ENCODE measurements at regions not wholly inside any gene's neighbourhood (a gene's known extent, or its start where the extent isn't known, plus 50 kb on each side); places are given as distances from the start of the nearest gene placed in this dataset.
"Not testable (repeated sequence)": the region's sequence is repeated elsewhere in the genome, so short reads cannot be mapped to it uniquely, and the experiment has no call there.

DNA sequence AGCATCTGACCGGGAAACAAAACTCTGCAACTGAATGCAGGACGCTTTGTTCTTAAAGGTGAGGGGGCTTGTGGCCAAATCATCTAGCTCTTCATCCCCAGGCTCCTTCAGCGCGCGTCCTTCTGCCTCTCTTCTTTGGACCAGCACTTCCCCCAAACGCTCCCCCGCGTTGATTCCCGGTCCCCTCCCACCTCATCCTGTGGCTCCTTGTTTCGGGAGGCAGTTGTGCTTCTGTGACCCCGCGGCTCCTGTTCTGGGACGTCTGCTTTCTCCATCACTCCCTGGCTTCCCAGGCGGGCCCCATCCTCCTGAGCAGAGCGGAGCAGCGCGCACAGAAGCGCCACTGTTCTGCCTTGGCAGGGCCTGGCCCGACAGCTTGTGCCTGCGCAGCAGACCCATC lies 109.7 kb upstream of the ZNG1E start:
- not testable (repeated sequence) for H3K4me1 ChIP-seq (ENCODE audit: insufficient read depth, poor library complexity, severe bottlenecking); ATAC-seq (ENCODE audit: low read depth); H3K27me3 ChIP-seq (ENCODE audit: insufficient read depth, poor library complexity, severe bottlenecking); H3K36me3 ChIP-seq (ENCODE audit: low read depth); H3K4me3 ChIP-seq (ENCODE audit: severe bottlenecking); H3K27ac ChIP-seq (ENCODE audit: poor library complexity, severe bottlenecking); DNase-seq (ENCODE audit: low spot score); H3K9me3 ChIP-seq (ENCODE audit: severe bottlenecking)

DNA sequence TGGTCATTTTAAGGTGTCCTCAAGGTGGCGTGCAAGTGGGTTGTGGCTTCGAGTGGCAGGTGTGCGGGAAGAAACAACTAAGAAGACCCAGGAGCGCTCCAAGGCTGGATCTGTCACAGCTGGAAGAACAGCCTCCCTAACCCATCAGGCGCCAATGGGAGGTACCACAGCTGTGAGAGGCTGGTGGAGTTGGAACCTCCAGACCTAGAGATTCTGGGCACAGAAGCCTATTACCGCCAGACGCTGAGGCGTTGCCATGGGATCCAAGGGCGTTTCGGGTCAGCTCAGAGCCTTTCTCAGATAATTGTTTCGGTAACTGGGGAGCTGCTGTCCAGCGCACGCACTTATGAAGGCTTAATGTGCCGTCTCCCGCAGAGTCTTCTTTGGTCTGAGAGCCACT lies 156.7 kb upstream of the ZNG1E start:
- H3K9me3 ChIP-seq (ENCODE audit: severe bottlenecking); DNase-seq (ENCODE audit: low spot score); H3K4me3 ChIP-seq (ENCODE audit: severe bottlenecking); H3K27ac ChIP-seq (ENCODE audit: poor library complexity, severe bottlenecking); ATAC-seq (ENCODE audit: low read depth); H3K36me3 ChIP-seq (ENCODE audit: low read depth); H3K27me3 ChIP-seq (ENCODE audit: insufficient read depth, poor library complexity, severe bottlenecking); H3K4me1 ChIP-seq (ENCODE audit: insufficient read depth, poor library complexity, severe bottlenecking): not testable (repeated sequence)

DNA sequence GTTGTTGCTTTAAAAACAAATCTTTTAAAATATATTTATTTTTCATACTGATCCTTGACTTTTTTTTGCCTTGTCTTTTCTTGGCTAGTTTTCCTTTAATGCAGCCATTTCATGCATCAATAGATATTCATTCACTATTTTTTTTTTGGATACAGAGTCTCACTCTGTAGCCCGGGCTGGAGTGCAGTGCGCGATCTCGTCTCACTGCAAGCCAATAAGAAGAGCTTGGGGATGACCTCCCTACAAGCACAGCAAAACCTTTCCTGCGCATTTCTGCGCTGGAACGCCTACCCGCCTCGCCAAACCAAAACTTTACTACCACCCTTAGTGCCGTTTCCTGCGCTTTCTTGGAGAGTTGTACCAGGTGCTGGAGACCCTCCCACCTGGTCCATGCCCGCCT lies 161.3 kb upstream of the ZNG1E start:
- not testable (repeated sequence) for H3K36me3 ChIP-seq (ENCODE audit: low read depth); H3K4me1 ChIP-seq (ENCODE audit: insufficient read depth, poor library complexity, severe bottlenecking); ATAC-seq (ENCODE audit: low read depth); H3K9me3 ChIP-seq (ENCODE audit: severe bottlenecking); H3K27me3 ChIP-seq (ENCODE audit: insufficient read depth, poor library complexity, severe bottlenecking); H3K27ac ChIP-seq (ENCODE audit: poor library complexity, severe bottlenecking); H3K4me3 ChIP-seq (ENCODE audit: severe bottlenecking); DNase-seq (ENCODE audit: low spot score)

DNA sequence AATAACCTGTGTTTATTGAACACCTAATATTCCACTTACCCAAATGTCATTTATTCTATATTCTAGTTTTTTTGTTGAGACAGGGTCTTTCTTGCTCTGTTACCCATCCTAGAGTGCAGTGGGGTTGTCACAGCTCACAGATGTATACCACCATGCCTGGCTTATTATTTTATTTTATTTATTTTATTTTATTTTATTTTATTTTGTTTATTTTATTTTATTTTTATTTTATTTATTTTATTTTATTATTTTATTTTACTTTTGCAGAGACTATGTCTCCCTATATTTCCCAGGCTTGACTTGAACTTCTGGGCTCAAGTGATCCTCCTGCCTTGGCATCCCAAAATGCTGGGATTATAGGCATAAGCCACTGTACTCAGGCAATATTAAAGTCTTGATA lies 167.8 kb upstream of the ZNG1E start:
- H3K4me3 ChIP-seq (ENCODE audit: severe bottlenecking); ATAC-seq (ENCODE audit: low read depth); H3K36me3 ChIP-seq (ENCODE audit: low read depth); H3K27ac ChIP-seq (ENCODE audit: poor library complexity, severe bottlenecking); H3K9me3 ChIP-seq (ENCODE audit: severe bottlenecking); H3K27me3 ChIP-seq (ENCODE audit: insufficient read depth, poor library complexity, severe bottlenecking); H3K4me1 ChIP-seq (ENCODE audit: insufficient read depth, poor library complexity, severe bottlenecking); DNase-seq (ENCODE audit: low spot score): not testable (repeated sequence)

DNA sequence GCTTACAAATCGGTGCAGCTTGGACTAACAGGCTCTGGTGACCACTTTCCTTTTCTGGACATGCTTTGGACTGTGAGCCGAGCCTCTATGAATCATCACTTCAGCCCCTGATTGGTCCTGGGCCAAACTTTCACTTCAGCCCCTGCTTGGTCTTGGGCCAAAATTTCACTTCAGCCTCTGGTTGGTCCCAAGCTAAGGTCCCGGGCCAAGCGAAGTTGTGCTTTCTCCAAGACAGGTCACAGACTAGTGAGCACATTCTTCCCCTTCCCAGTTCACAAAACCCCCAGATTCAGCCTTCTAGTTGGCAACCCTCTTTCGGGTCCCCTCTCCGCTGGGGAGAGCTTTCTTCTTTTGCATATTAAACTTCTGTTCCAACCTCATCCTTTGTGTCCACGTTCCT lies 171.0 kb upstream of the ZNG1E start:
- not testable (repeated sequence) for DNase-seq (ENCODE audit: low spot score); ATAC-seq (ENCODE audit: low read depth); H3K4me3 ChIP-seq (ENCODE audit: severe bottlenecking); H3K9me3 ChIP-seq (ENCODE audit: severe bottlenecking); H3K27me3 ChIP-seq (ENCODE audit: insufficient read depth, poor library complexity, severe bottlenecking); H3K4me1 ChIP-seq (ENCODE audit: insufficient read depth, poor library complexity, severe bottlenecking); H3K36me3 ChIP-seq (ENCODE audit: low read depth); H3K27ac ChIP-seq (ENCODE audit: poor library complexity, severe bottlenecking)

DNA sequence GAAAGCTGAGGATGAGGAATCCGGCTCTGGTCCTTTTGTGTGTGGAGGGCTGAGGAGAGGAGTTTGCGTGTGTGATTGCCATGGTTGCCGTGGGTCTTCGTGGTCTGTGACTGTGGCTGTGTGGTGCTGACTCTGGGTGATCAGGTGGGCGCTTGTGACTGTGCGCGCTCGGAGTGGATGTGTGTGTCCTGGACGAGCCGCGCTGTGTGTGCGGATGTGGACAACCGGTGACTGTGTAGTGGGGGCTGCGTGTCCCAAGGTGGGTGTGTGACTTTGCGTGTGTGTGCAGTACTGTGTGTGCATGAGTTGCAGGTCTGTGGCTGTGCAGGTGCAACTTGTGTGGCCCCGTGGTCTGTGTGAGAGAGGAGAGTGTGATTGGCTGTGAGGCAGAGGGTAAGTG lies 172.0 kb upstream of the ZNG1E start:
- not testable (repeated sequence) for H3K4me1 ChIP-seq (ENCODE audit: insufficient read depth, poor library complexity, severe bottlenecking); ATAC-seq (ENCODE audit: low read depth); H3K4me3 ChIP-seq (ENCODE audit: severe bottlenecking)

DNA sequence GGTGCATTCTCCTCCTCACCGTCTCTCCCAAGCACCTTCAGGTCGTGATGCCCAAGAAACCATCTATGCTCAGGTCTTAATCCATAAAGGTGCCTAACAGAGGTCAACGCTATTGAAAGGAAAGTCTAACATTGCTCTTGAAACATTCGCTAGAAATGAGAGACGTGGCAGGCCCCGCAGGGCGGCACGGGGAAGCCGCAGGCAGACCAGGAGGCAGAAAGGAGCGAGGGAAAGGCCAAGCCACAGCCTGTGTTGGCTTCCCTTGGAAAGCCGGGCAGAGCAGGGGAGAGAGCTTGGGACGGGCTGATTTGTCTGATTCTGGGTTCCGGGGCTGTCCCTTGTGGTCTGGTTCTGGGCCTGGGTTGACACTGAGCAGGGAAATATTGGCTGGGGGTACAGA lies 192.8 kb upstream of the ZNG1E start:
- not testable (repeated sequence) for H3K9me3 ChIP-seq (ENCODE audit: severe bottlenecking); H3K4me3 ChIP-seq (ENCODE audit: severe bottlenecking); H3K27me3 ChIP-seq (ENCODE audit: insufficient read depth, poor library complexity, severe bottlenecking); DNase-seq (ENCODE audit: low spot score); H3K4me1 ChIP-seq (ENCODE audit: insufficient read depth, poor library complexity, severe bottlenecking); ATAC-seq (ENCODE audit: low read depth); H3K36me3 ChIP-seq (ENCODE audit: low read depth); H3K27ac ChIP-seq (ENCODE audit: poor library complexity, severe bottlenecking)

More for the DNA sequence above, 172.0 kb upstream of the ZNG1E start:
- not testable (repeated sequence) for H3K9me3 ChIP-seq (ENCODE audit: severe bottlenecking); DNase-seq (ENCODE audit: low spot score); H3K27ac ChIP-seq (ENCODE audit: poor library complexity, severe bottlenecking); H3K27me3 ChIP-seq (ENCODE audit: insufficient read depth, poor library complexity, severe bottlenecking); H3K36me3 ChIP-seq (ENCODE audit: low read depth)

DNA sequence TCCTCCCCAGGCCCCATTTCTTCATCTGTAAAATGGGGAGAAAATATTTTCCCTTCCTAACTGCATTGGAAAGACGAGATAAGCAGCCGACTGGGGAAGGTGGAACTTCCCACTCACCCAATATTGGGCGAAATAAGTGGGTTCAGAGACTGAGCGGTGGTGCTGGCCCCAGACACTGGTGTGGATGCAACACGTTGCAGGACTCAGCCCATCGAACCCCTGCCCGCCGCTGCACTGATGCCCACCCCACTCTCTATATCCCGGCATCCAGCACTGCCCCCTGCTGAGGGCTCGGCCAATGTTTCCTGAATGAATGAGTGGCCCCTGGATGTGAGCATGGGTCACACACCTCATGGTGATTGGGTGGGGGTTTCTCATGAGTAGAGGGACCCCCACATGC lies 194.4 kb upstream of the ZNG1E start:
- H3K36me3 ChIP-seq (ENCODE audit: low read depth); H3K4me3 ChIP-seq (ENCODE audit: severe bottlenecking); DNase-seq (ENCODE audit: low spot score); H3K27me3 ChIP-seq (ENCODE audit: insufficient read depth, poor library complexity, severe bottlenecking); H3K4me1 ChIP-seq (ENCODE audit: insufficient read depth, poor library complexity, severe bottlenecking); ATAC-seq (ENCODE audit: low read depth); H3K27ac ChIP-seq (ENCODE audit: poor library complexity, severe bottlenecking); H3K9me3 ChIP-seq (ENCODE audit: severe bottlenecking): not testable (repeated sequence)

DNA sequence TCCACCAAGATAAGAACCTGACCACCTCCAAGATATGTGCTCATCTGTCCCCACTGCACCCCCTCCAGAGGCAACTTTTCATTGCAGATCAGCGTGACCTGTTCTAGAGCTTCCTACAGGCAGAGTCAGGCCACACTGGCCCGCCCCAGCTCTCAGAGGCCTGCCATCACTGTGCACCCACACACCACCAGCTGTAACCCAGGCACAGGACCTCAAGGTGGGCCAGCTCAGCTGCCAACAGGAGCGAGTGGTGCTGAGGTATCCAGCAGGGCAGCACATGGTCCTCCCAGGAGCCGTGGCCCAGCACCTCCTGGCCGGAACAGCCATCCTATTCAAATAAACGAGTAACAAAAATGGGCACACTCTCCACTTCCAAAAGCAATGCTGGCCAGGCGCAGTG lies 189.9 kb upstream of the FOXD4L5 start:
- ATAC-seq (ENCODE audit: low read depth); DNase-seq (ENCODE audit: low spot score); H3K27me3 ChIP-seq (ENCODE audit: insufficient read depth, poor library complexity, severe bottlenecking); H3K27ac ChIP-seq (ENCODE audit: poor library complexity, severe bottlenecking); H3K9me3 ChIP-seq (ENCODE audit: severe bottlenecking); H3K4me1 ChIP-seq (ENCODE audit: insufficient read depth, poor library complexity, severe bottlenecking); H3K36me3 ChIP-seq (ENCODE audit: low read depth); H3K4me3 ChIP-seq (ENCODE audit: severe bottlenecking): not testable (repeated sequence)

DNA sequence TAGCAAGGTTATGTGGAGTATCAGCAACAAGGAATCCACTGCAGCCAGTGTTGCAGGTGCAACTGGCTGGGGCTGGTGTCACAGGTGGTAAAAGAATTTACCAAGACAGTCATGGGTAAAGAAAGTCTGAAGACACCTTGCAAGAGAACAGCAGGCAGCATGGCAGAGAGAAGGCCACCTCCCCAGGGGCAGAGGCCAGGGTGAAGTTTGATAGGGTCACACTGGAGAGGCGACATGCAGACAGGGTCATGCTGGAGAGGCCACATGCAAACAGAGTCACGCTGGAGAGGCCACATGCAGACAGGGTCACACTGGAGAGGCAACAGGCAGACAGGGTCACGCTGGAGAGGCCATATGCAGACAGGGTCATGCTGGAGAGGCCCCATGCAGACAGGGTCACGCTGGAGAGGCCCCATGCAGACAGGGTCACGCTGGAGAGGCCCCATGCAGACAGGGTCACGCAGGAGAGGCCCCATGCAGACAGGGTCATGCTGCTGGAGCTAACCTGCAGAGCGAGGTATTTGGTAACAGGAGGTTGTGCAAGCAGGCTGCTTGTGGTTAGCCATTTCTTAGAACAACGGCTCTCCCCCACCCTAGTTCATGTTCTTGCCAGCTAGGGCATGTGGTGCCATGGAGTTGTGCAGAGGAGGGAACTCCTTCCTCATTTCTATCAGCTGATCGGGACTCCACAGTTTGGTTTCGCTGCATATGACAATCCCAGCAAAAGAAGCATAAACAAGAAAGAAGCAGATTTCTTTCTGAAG lies 188.2 kb upstream of the FOXD4L5 start:
- not testable (repeated sequence) for H3K27me3 ChIP-seq (ENCODE audit: insufficient read depth, poor library complexity, severe bottlenecking); H3K36me3 ChIP-seq (ENCODE audit: low read depth); DNase-seq (ENCODE audit: low spot score); H3K27ac ChIP-seq (ENCODE audit: poor library complexity, severe bottlenecking); H3K4me3 ChIP-seq (ENCODE audit: severe bottlenecking); ATAC-seq (ENCODE audit: low read depth); H3K4me1 ChIP-seq (ENCODE audit: insufficient read depth, poor library complexity, severe bottlenecking); H3K9me3 ChIP-seq (ENCODE audit: severe bottlenecking)

DNA sequence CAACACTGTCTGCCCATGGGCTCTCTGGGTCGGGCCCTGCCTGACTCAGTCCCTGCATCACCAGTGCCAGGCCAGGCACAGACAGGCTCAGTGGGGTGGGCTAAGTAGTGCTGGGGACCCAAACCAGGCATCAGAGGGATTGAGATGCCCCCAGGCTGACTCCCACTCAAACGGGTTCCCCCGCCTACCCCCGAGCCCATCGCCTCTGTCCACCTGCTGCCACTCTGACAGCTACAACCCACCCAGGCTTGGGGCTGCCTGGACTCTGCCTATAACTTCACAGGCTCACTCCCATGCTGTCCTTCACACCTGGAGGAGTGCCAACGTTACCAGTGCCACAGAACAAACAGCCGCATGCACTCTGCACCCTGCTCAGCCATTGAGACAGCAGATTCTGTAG lies 186.1 kb upstream of the FOXD4L5 start:
- H3K9me3 ChIP-seq (ENCODE audit: severe bottlenecking); H3K36me3 ChIP-seq (ENCODE audit: low read depth); DNase-seq (ENCODE audit: low spot score); H3K27me3 ChIP-seq (ENCODE audit: insufficient read depth, poor library complexity, severe bottlenecking); H3K4me1 ChIP-seq (ENCODE audit: insufficient read depth, poor library complexity, severe bottlenecking); ATAC-seq (ENCODE audit: low read depth); H3K27ac ChIP-seq (ENCODE audit: poor library complexity, severe bottlenecking); H3K4me3 ChIP-seq (ENCODE audit: severe bottlenecking): not testable (repeated sequence)
